ENCODE measurements at regions not wholly inside any gene's neighbourhood (a gene's known extent, or its start where the extent isn't known, plus 50 kb on each side); places are given as distances from the start of the nearest gene placed in this dataset.

DNA sequence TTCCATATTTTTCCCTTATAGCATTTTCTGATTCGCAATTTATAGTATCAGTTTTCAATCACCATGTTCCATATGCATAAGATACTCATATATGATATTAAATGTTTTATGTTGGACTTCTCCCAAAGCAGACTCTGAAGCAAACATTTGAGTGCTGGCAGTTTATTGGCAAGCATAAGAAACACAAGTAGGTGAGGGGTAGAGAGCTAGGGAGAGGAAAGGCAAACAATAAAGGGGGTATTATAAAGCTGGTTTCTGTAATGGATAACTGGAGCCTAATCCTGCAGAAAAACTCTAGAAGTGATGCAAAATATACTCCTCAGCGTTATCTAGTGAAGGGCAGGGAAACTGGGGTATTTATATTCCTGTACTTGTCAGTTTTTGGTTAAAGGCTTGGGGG is 491.5 kb upstream of the TGFBR2 start:
- DNase-seq (ENCODE audit: low read depth in 2 of 2) = no peak

DNA sequence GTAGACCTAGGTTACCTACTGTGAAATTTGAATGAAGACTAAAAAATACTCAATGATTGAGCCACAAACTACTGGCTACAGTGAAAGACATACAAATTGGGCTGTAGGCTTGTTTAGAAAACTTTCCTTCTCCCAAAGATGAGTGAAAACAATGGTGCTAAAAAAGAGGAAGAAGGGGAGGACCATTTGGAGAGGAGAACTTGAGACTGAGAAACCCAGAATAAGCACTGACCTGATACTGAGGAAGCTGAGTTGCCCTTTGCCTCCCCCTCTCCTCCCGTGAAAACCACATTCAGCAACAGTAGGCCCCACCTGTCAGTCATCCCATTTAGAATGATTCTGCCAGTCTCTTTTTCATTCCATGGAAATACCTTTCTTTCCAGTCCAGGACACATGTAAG is 484.0 kb upstream of the TGFBR2 start:
- no peak for DNase-seq (ENCODE audit: low read depth in 2 of 2)

DNA sequence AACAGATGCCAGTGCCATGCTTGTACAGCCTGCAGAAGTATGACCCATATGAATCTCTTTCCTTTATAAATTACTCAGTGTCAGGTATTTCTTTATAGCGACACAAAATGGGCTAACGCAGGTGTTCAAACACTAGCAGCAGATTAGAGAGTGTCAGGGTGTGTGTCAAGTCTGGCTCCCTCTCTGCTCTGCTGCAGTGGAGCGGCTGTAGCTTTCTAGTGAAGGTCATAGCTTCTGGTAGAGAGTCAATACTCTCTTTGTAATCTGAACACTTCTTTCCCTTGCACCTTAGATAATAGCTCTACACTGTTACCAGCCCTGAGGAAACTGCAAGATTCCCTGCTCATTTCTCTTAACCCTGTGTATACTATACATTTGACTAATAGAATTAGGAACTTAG is 483.2 kb upstream of the TGFBR2 start:
- no peak for DNase-seq (ENCODE audit: low read depth in 2 of 2)

DNA sequence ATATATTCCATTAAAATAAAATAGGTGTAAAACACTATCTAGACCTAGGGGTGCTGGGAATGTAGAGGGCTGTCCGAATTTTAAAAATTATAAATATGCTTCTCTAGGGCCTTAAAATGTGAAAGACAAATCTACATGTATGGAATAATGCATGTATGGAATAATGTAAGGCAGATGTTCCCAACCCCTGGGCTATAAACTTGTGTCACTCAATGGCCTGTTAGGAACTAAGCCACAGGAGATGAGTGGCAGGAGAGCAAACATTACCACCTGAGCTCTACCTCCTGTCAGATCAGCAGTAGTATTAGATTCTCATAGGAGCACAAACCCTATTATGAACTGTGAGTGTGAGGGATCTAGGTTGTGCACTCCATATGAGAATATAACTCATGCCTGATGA is 482.6 kb upstream of the TGFBR2 start:
- DNase-seq (ENCODE audit: low read depth in 2 of 2) = no peak

DNA sequence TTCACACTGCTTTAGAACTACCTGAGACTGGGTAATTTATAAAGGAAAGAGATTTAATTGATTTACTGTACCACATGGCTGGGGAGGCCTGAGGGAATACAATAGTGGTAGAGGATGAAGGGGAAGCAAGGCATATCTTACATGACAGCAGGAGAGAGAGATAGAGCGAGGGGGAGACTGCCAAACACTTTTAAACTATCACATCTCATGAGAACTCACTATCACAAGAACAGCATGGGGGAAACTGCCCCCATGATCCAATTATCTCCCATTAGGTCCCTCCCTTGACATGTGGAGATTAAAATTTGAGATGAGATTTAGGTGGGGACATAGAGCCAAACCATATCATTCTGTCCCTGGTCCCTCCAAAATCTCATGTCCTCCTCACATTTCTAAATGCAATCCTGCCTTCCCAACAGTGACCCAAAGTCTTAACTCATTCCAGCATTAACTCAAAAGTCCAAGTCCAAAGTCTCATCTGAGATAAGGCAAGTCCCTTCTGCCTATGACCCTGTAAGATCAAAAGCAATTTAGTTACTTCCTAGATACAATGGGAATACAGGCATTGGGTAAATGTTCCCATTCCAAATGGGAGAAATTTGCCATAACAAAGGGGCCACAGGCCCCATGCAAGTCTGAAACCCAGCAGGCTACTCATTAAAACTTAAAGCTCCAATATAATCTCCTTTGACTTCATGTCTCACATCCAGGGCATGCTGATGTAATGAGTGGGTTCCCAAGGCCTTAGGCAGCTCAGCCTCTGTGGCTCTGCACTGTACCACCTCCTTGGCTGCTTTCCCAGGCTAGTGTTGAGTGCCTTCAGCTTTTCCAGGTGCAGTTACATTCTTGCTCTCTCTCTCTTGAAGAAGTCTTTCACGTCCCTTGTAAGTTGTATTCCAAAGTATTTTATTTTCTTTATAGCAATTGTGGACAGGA is 481.7 kb upstream of the TGFBR2 start:
- no peak for DNase-seq (ENCODE audit: low read depth in 2 of 2)

DNA sequence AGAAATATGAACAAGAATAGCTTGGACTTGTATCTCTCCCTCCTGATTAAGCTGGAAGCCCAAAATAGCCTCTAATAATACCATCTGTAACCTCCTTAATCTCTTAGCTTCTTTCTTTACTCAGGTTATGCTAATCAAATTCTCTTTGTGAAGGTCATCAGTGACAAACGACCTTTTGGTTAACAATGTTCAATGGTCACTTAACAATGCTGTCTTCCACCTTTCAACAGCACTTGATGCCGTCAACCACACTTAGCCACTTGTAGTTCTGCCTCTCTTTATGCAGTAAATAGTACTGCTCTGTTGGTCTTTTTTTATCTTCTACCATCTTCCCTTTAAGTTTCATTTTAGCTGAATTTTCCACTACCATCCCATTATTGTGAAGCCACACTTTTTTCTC is 476.6 kb upstream of the TGFBR2 start:
- no peak for DNase-seq (ENCODE audit: low read depth in 2 of 2)

DNA sequence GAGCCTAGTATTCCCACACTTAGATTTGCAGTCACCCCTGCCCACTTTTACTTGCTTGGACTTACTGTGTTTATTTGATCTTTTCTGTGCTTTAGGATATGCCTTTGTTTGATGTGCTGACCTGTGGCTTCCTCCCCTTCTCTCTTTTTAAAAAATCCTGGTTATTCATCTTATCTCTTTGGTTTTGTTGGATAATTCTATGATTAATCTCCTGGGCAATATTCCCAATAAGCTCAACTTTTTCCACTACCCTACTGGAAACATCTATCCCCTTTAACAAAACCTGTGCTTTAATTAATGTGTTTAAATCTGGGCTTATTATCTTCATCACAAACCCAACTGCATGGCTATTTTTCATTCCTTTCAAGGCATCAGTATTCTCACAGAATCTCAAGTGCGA is 476.0 kb upstream of the TGFBR2 start:
- no peak for DNase-seq (ENCODE audit: low read depth in 2 of 2)

DNA sequence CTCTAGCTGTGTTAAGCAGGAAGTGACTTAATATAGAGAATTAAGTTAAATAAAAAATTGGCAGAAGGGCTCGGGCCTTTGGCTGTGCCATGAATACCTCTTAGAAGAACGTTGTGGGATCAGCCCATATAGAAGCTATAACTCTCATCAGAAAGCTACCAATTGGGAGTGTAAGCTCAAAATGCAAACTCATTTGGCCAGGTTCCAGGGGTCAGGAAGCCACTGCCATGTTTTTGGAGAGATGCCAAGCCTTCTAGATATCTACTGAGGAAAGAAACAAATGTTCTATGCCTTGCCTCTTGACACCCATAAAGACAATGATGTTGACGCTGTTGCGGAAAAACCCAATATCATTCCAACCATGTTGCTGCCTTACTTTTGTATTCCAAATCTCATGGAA is 475.2 kb upstream of the TGFBR2 start:
- no peak for DNase-seq (ENCODE audit: low read depth in 2 of 2)

DNA sequence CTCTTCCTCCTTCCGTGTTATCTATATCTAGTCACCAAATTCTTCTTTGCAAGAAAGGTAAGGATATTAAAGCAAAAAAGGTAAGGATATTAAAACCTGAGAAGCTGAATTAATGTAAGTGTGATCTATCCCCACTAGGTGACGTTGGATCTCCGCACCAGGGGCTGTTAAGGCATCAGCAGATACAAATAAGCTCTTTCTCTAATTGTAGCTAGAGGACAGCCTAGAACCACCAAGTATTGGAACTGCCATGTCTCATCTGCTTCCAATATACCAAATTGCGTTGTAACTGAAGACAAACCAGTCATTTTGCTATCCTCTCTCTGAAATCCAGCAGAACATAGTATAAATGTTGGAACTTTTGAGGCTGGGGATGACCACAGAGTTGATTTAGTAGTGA is 471.2 kb upstream of the TGFBR2 start:
- DNase-seq (ENCODE audit: low read depth in 2 of 2) = no peak

DNA sequence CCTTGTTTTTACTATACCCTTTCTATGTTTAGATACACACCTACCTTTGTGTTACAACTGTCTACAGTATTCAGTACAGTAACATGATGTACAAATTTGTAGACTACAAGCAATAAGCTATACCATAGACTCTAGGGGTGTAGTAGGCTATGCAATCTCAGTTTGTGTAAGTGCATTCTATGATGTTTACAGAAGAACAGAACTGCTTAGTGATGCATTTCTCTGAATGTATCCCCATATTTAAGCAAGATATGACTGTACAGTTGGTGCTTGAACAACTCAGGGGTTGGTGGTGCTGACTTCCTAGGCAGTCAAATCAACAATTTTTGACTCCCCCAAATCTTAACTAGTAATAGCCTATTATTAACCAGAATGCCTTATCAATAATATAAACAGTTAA is 467.1 kb upstream of the TGFBR2 start:
- DNase-seq (ENCODE audit: low read depth in 2 of 2) = no peak

DNA sequence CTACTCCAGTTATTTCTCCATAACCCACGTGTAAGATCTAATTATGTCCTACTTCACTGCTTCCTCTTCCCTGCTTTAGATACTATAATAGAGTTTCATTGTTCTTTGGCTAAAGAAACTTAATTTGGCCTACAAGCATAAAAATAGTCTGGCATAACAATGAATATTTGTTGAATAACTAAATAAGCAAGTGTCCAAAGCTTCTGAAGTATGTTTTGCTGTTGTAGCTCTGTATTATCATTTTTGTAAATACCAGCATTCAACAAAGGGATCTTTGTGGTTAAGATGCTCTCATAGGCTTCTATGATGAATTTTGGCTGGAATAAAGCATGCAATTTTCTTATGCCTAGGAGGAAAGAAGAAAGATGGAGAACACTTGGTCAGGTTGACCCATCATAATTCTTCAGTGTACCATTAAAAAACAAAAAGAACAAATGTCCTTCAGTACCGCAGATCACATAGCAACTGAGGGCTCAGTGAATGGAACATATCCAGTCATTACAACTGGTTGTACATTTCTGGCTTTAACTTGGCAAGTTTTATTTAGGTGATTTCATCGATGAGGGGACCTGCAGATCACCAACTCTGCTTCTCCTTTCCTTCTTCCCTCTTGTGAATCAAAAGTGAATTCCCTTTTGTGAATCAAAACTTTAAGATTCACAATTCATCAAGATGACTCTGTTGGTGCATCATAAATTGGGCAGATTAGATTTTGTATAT is 465.9 kb upstream of the TGFBR2 start:
- DNase-seq (ENCODE audit: low read depth in 2 of 2) = no peak

DNA sequence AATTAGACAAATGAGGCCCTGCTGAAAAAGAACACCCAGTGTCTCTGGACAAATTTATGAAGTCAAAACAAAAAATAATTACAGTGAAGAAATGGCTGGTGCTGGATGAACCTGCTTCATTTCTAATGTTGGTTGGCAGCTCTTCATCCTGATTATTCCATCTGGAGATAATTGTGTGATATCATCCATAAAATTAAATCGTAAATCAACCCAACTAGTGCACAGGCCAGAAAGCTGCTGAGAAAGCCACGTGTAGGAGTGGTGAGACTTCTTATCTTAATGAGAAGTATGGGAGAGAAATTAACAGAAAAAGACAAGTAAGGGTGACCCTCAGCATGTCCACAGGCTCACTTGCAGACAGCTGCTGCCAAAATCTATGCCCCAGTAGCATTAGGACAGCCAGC is 465.2 kb upstream of the TGFBR2 start:
- DNase-seq (ENCODE audit: low read depth in 2 of 2) = no peak

DNA sequence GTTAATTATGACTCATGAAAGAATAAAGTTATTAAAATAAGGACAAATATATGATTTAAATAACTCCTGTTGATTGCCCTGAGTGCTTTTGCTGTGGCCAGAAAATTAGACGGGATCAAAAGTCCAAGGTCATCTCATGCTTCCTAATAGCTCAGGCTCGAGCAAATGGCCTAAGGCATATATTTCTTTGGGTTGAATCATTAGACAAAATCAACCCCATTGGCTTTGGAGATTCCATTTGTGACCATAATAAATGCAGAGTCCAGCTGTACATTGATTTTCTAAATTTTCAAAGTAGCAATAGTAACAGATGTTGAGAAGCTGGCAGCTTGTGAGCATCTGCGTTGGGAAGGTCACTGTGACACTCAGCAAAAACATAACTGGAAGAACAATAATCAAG is 464.5 kb upstream of the TGFBR2 start:
- DNase-seq (ENCODE audit: low read depth in 2 of 2) = no peak

DNA sequence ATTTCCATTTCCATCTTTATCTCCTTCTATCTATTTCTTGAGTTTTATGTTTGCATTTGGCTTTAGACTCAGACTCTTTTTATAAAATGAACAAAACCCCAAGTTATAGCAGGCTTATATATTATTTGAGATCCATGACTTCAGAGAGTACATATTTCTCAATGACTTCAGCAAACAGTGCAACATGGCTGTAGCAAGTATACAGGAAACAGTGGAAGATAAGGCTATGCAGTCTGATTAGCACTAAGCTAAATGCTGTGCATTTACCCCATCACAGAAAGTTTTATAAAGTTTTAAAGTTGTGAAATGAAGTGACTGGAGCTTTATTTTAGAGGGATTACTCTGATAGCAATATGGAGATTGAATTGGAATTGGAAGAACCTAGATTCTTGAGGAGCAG is 463.5 kb upstream of the TGFBR2 start:
- no peak for DNase-seq (ENCODE audit: low read depth in 2 of 2)

DNA sequence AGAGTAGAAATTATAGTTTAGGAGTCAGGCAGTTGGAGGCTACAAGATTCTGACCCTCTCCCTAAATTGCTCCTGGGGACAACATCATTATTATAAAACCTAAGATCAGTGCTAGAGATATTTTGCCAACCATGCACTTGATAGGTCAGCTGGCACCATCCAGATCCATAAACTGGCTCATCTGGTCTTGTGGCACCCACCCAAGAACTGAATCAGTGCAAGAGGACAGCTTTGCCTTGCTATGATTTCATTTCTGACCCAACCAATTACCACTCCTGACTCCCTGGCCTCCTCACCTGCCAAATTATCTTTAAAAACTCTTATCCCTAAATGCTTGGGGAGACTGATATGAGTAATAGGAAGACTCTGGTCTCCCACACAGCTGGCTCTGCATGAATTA is 461.1 kb upstream of the TGFBR2 start:
- no peak for DNase-seq (ENCODE audit: low read depth in 2 of 2)

DNA sequence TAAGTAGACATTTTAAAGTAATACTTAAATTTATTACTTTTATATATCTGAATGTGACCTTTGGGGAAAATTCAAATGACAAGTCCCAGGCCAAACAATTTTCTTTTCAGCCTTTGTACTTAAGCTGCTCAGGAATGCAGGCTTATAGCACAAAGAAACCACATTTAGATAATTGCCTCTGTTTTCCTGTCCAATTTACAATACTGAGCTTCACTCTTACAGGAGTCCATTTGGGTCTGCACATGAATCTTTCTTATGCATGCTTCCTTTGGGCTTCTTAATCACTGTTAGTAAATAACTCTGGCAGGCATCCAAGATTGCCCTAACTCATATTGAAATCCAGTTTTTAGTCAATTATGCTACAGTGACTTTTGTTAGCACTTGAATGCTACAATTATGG is 459.4 kb upstream of the TGFBR2 start:
- no peak for DNase-seq (ENCODE audit: low read depth in 2 of 2)

DNA sequence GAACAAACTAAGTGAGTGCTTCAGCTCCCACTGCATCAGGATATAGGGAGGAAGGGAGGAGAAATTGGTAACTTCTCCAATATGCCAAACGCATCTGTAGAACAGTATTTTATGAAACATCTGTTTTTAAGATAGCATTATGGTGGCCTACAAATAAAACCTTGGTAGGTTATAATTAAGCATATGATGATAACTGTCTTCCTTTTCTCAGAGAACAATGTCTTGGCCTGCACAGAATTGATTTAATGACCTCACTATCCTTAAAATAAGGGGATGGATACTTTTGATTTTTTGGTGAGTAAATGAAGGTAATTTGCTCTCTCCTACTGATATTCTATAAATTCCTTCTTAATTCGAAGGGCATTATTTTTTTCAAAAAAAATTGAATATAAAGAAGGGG is 451.5 kb upstream of the TGFBR2 start:
- DNase-seq (ENCODE audit: low read depth in 2 of 2) = no peak

DNA sequence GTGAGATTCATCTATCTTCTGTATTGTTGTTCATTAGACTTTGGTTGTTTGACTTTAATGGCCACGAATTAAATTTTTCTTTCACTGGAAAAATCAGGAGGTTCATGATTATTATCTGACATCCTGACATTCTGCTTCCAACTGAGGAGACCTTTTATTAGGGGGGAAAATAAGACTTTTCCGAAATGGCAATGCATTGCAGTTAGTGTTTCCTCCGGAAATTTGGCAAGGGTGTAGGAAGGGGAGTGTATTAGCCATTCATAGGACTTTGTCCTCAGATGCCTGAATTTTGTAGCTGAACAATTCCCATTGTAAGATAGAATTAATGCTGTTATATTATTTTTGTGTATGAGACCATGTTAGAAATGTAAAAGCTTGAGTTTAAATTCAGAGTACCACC is 450.6 kb upstream of the TGFBR2 start:
- DNase-seq (ENCODE audit: low read depth in 2 of 2) = no peak

DNA sequence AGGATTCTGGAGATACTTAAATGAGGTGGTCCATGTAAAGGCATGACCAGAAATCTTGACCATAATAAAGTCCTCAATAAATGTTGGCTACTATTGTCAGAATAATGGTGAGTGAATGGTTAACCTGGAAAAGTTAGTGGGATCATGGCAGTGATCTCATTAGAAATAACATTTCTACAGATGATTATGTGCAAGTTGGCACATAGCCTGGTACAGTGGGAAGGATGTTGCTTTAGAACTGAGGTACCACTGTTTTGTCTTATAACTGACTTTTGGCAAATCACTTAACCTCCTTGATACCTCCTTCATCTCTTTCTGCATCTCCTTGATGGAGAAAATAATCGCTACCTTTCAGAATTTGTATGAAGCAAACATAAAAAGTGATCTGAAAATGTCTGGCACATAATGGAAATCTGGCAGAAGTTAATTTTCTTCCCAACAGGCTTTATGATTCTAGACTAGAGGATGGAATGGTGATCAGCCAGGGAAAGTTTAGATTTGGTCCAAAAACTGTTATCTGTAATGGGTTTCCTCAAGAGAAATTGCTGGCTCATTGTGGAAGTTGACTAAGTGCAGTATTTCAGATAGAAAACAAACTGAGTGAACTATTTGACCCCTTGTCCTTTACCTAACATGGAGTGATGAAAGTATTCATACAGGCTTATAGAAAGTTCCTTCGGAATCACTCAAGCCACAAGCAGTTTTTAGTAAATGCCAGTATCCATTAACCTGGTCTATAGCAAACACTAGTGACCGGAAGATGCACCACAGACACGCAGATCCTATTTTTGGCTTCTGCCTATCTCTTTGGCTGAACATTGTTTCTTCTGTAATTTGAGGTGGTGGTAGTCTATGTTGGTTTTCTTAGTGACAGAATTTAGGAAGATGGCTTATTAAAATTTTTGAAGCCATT is 449.6 kb upstream of the TGFBR2 start:
- no peak for DNase-seq (ENCODE audit: low read depth in 2 of 2)

DNA sequence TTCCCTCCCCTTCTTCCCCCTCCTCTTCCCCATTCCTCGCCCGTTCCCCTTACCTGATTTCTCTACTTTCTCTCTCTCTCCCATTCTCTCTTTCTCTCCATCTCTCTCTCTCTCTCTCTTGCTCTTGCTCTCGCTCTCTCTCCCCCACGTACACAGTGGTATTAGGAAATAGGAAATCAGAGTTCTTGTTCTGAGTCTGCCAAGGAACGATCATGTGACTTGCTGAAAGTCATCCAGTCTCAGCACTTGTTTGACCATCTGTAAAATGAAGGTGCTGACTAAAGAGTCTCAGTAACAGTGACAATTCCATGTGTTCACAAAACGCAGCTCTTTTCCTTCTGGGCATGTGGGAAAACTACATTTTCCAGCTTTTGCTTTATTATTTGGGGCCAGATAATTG is 445.0 kb upstream of the TGFBR2 start:
- DNase-seq (ENCODE audit: low read depth in 2 of 2) = peak; percentile 27 to 37

DNA sequence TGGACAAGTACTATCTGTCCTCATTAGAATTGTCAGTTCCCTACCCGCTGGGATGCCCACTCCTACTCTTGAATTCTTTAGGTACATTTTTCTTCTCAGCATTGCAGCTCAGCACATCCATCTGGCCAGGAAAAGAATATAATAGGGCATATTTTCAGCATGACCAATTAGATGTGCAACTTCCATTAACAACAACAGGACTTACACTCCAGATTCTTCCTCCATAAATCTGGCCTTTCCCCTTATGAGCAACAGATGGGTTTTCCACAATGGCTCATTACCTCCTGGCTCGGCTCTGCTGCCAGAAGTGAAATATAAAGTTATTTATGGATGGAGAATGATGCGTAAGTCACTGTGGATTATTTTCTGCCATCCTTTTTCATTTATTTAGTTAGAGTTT is 443.8 kb upstream of the TGFBR2 start:
- peak; percentile 93 to 94 for DNase-seq (ENCODE audit: low read depth in 2 of 2)

DNA sequence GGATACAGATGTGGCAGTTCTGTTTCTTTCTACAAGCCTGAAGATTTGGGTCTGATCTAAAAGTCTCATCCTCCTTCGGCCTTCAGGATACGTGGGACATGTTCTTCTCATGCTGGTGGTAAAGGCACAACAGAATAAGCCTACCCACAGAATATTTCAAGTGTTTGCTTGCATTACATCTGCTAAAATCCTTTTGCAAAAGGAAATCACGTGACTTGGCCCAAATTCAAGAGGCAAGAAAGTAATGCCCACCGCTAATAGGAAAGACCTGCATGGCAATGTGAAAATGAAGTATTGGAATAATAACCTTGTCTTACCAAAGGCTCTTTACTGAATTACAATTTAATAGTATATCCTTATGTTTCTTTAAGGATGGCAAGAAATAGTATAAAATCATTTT is 439.9 kb upstream of the TGFBR2 start:
- no peak for DNase-seq (ENCODE audit: low read depth in 2 of 2)
